ENCODE measurements at regions not wholly inside any gene's neighbourhood (a gene's known extent, or its start where the extent isn't known, plus 50 kb on each side); places are given as distances from the start of the nearest gene placed in this dataset.

GRCh38 chr11:26229257-26229656 lies 102.7 kb upstream of the ANO3 start (continued):
- no peak for TF ChIP-seq REST (IDR thresholded peaks at IDR 0.05; ENCODE audit: low read depth, low read length)

- no peaks in the 10 kb centered on the region for H3K9me3 ChIP-seq
- H3K27me3 ChIP-seq (ENCODE audit: insufficient read depth) = no peaks in the 10 kb centered on the region
- TF ChIP-seq TAF1 (IDR thresholded peaks at IDR 0.05; ENCODE audit: borderline replicate concordance, low read depth, low read length) = no peak
- TF ChIP-seq MAX (IDR thresholded peaks at IDR 0.05; ENCODE audit: low read depth) = no peak
- no peak for TF ChIP-seq MXI1 (IDR thresholded peaks at IDR 0.05; ENCODE audit: low read depth, low read length)
- TF ChIP-seq USF1 (IDR thresholded peaks at IDR 0.05; ENCODE audit: borderline replicate concordance, low read depth) = no peak
- TF ChIP-seq NFIC (IDR thresholded peaks at IDR 0.05; ENCODE audit: borderline replicate concordance) = no peak
- TF ChIP-seq FOXJ3 (CRISPR knock-in tag; IDR thresholded peaks at IDR 0.05) = no peak
- no peak for TF ChIP-seq PBX3 (IDR thresholded peaks at IDR 0.05)
- no peak for TF ChIP-seq JUND (IDR thresholded peaks at IDR 0.05)
- H4K20me1 ChIP-seq (ENCODE audit: insufficient read depth) = no peaks in the 10 kb centered on the region
- H3F3A ChIP-seq (replicated peaks; ENCODE audit: insufficient read depth) = peaks cover 45% of the 10 kb centered on the region
- H3K4me2 ChIP-seq = peak overlapping the region; percentile 5
- H2AFZ ChIP-seq (ENCODE audit: low read depth) = no peak overlapping the region
- H3K27ac ChIP-seq (ENCODE audit: low read depth in 2 of 2, low read length in 1 of 2) = peak overlapping the region; percentile 28 to 99; a peak in 3 of 4 replicates
- ChIA-PET CTCF (no interaction called here), POLR2A (no interaction called here)
- peak overlapping the region; percentile 55; the same call in 1 of the 2 replicates for H3K9ac ChIP-seq
- H3K9me2 ChIP-seq = no peaks in the 10 kb centered on the region
- H3K4me1 ChIP-seq (ENCODE audit: control insufficient read depth in 1 of 2, insufficient read depth in 2 of 2, low read depth in 1 of 2, low read length in 1 of 2) = peaks cover 0 to 27% of the 10 kb centered on the region in 2 experiments; a peak in 3 of 4 replicates
- H3K4me3 ChIP-seq (ENCODE audit: low read depth in 2 of 2, low read length in 1 of 2) = no peak overlapping the region
- H3K79me2 ChIP-seq (ENCODE audit: insufficient read depth) = no peaks in the 10 kb centered on the region
- no peaks in the 10 kb centered on the region for H3K36me3 ChIP-seq (replicated peaks in 1 of 2; ENCODE audit: control insufficient read depth in 1 of 2, insufficient read depth in 2 of 2, low read length in 1 of 2)
- no peak for DNase-seq
These were observed 101.9 kb upstream of the ANO3 start for GRCh38 chr11:26229981-26230380.

GRCh38 chr11:26231252-26231661 lies 100.7 kb upstream of the ANO3 start:
- Histone ChIP-seq H3F3A (replicated peaks; ENCODE audit: insufficient read depth) (peaks cover 45% of the 10 kb centered on the region), H3K9ac (peak overlapping the region; percentile 65; the same call in 1 of the 2 replicates), H3K27me3 (ENCODE audit: insufficient read depth) (no peaks in the 10 kb centered on the region), H3K79me2 (ENCODE audit: insufficient read depth) (no peaks in the 10 kb centered on the region), H3K4me2 (no peak overlapping the region), H3K9me3 (no peaks in the 10 kb centered on the region), H3K4me3 (ENCODE audit: low read depth in 2 of 2, low read length in 1 of 2) (no peak overlapping the region), H3K36me3 (replicated peaks in 1 of 2; ENCODE audit: control insufficient read depth in 1 of 2, insufficient read depth in 2 of 2, low read length in 1 of 2) (no peaks in the 10 kb centered on the region), H3K9me2 (no peaks in the 10 kb centered on the region), H3K4me1 (ENCODE audit: control insufficient read depth in 1 of 2, insufficient read depth in 2 of 2, low read depth in 1 of 2, low read length in 1 of 2) (peaks cover 0 to 27% of the 10 kb centered on the region in 2 experiments; a peak in 3 of 4 replicates), H2AFZ (ENCODE audit: low read depth) (no peak overlapping the region), H3K27ac (ENCODE audit: low read depth in 2 of 2, low read length in 1 of 2) (peak overlapping the region in 1 of 2 experiments; percentile 99; a peak in 2 of 4 replicates), H4K20me1 (ENCODE audit: insufficient read depth) (no peaks in the 10 kb centered on the region)
- POLR2A ChIA-PET = no interaction called here
- 4% methylated on average over 3 of the region's 3 CpGs for WGBS (ENCODE audit: low lambda C conversion rate)
- DNase-seq = no peak
- CTCF ChIA-PET = interaction anchor here (1.2 kb wide), 1 partner anchor 249 kb away, joined by 4 read pairs; no protein-coding TSS in a partner anchor
- TF ChIP-seq FOXM1 (IDR thresholded peaks at IDR 0.05; ENCODE audit: low read depth) = peak; percentile 98
- no peak for TF ChIP-seq FOXJ3 (CRISPR knock-in tag; IDR thresholded peaks at IDR 0.05)
- TF ChIP-seq EP300 (IDR thresholded peaks at IDR 0.05; ENCODE audit: borderline replicate concordance in 1 of 2, low read depth in 1 of 2, low read length in 1 of 2) = peak; percentile 80 to 100
- TF ChIP-seq RAD21 (IDR thresholded peaks at IDR 0.05; ENCODE audit: low read length) = no peak
- TF ChIP-seq GABPA (IDR thresholded peaks at IDR 0.05; ENCODE audit: low read depth) = peak; percentile 5; the same call in 1 of the 2 replicates
- TF ChIP-seq MAX (IDR thresholded peaks at IDR 0.05; ENCODE audit: low read depth) = peak; percentile 86
- TF ChIP-seq RCOR1 (IDR thresholded peaks at IDR 0.05; ENCODE audit: low read length) = no peak
- TF ChIP-seq PBX3 (IDR thresholded peaks at IDR 0.05) = peak; percentile 98
- peak; percentile 96 for TF ChIP-seq FOSL2 (IDR thresholded peaks at IDR 0.05; ENCODE audit: borderline replicate concordance, low read depth)
- TF ChIP-seq YY1 (IDR thresholded peaks at IDR 0.05; ENCODE audit: low read depth) = no peak; the same call in 1 of the 2 replicates
- peak; percentile 96 for TF ChIP-seq TEAD4 (IDR thresholded peaks at IDR 0.05; ENCODE audit: borderline replicate concordance, insufficient read depth)
- peak; percentile 99 for TF ChIP-seq TCF12 (IDR thresholded peaks at IDR 0.05)
- peak; percentile 74; the same call in 1 of the 2 replicates for TF ChIP-seq POLR2AphosphoS5 (IDR thresholded peaks at IDR 0.05; ENCODE audit: low read depth, low read length)
- TF ChIP-seq SIN3A (IDR thresholded peaks at IDR 0.05; ENCODE audit: borderline replicate concordance, low read depth, low read length) = peak; percentile 60; the same call in 1 of the 2 replicates

All from SK-N-SH (cell line).